ENCODE measurements at regions not wholly inside any gene's neighbourhood (a gene's known extent, or its start where the extent isn't known, plus 50 kb on each side); places are given as distances from the start of the nearest gene placed in this dataset.

GRCh38 chr4:156322592-156322991 is 368.9 kb upstream of the CTSO start:
- no peak for TF ChIP-seq CTCF (IDR thresholded peaks at IDR 0.05; ENCODE audit: low read length, missing control alignments)
- DNase-seq (ENCODE audit: low read depth): peak; percentile 76

GRCh38 chr4:156321203-156321602 is 367.5 kb upstream of the CTSO start:
- no peak overlapping the region for H3K4me3 ChIP-seq (replicated peaks; ENCODE audit: low read depth, low read length)
- no peak for TF ChIP-seq CTCF (IDR thresholded peaks at IDR 0.05; ENCODE audit: low read length, missing control alignments)
- peak; percentile 87 for DNase-seq (ENCODE audit: low read depth)

More at GRCh38 chr4:156322592-156322991, 368.9 kb upstream of the CTSO start:
- H3K4me3 ChIP-seq (replicated peaks; ENCODE audit: low read depth, low read length): no peak overlapping the region

GRCh38 chr4:156313497-156313896 is 359.8 kb upstream of the CTSO start:
- H3K4me3 ChIP-seq (replicated peaks; ENCODE audit: low read depth, low read length): no peak overlapping the region
- TF ChIP-seq CTCF (IDR thresholded peaks at IDR 0.05; ENCODE audit: low read length, missing control alignments): no peak
- DNase-seq (ENCODE audit: low read depth): no peak

GRCh38 chr4:156312261-156312847 is 358.7 kb upstream of the CTSO start:
- peak; percentile 29 for DNase-seq (ENCODE audit: low read depth)
- H3K4me3 ChIP-seq (replicated peaks; ENCODE audit: low read depth, low read length): no peak overlapping the region
- TF ChIP-seq CTCF (IDR thresholded peaks at IDR 0.05; ENCODE audit: low read length, missing control alignments): no peak

GRCh38 chr4:156309031-156309430 is 355.4 kb upstream of the CTSO start:
- no peak for TF ChIP-seq CTCF (IDR thresholded peaks at IDR 0.05; ENCODE audit: low read length, missing control alignments)
- no peak for DNase-seq (ENCODE audit: low read depth)

GRCh38 chr4:156303708-156304107 is 350.0 kb upstream of the CTSO start:
- DNase-seq (ENCODE audit: low read depth): no peak
- no peak for TF ChIP-seq CTCF (IDR thresholded peaks at IDR 0.05; ENCODE audit: low read length, missing control alignments)
- no peak overlapping the region for H3K4me3 ChIP-seq (replicated peaks; ENCODE audit: low read depth, low read length)

More at GRCh38 chr4:156309031-156309430, 355.4 kb upstream of the CTSO start:
- H3K4me3 ChIP-seq (replicated peaks; ENCODE audit: low read depth, low read length): no peak overlapping the region

- no peak for TF ChIP-seq CTCF (IDR thresholded peaks at IDR 0.05; ENCODE audit: low read length, missing control alignments)
- H3K4me3 ChIP-seq (replicated peaks; ENCODE audit: low read depth, low read length): no peak overlapping the region
- peak; percentile 89 for DNase-seq (ENCODE audit: low read depth)
These were observed 344.6 kb upstream of the CTSO start for GRCh38 chr4:156298230-156298629.

Measured in fibroblast of pulmonary artery (primary cell).